Fibroblast of villous mesenchyme (primary cell): ENCODE measurements at regions not wholly inside any gene's neighbourhood (a gene's known extent, or its start where the extent isn't known, plus 50 kb on each side); places are given as distances from the start of the nearest gene placed in this dataset.

Experiments
- DNase-seq: peaks from one replicate; pipeline ENCODE4 v3.0.0-alpha.2; 2010; ENCODE audit warnings: low read depth
- H3K4me3 ChIP-seq: 2 replicates; pipeline ENCODE4 v1.5.1; 2011; ENCODE audit warnings: low read depth, mild to moderate bottlenecking, low read length
- CTCF ChIP-seq: IDR thresholded peaks from 2 replicates; pipeline ENCODE4 v1.5.1; 2012; ENCODE audit warnings: low read depth, mild to moderate bottlenecking, low read length; ENCODE audit not compliant: insufficient read depth

- TF ChIP-seq CTCF = no peak
- no peak for DNase-seq
- H3K4me3 ChIP-seq = no peak overlapping the region
These were observed 147.4 kb upstream of the LDB2 start for GRCh38 chr4:17045866-17046265.

GRCh38 chr4:17038510-17039176 lies 140.2 kb upstream of the LDB2 start:
- no peak overlapping the region for H3K4me3 ChIP-seq
- no peak for DNase-seq
- TF ChIP-seq CTCF = no peak

GRCh38 chr4:17033768-17034181 lies 135.3 kb upstream of the LDB2 start:
- no peak for TF ChIP-seq CTCF
- DNase-seq = peak; percentile 14
- H3K4me3 ChIP-seq = no peak overlapping the region

GRCh38 chr4:17033025-17033767 lies 134.8 kb upstream of the LDB2 start:
- no peak for DNase-seq
- TF ChIP-seq CTCF = no peak
- no peak overlapping the region for H3K4me3 ChIP-seq

GRCh38 chr4:17030543-17030942 lies 132.1 kb upstream of the LDB2 start:
- no peak overlapping the region for H3K4me3 ChIP-seq
- DNase-seq = peak; percentile 74
- TF ChIP-seq CTCF = no peak

- TF ChIP-seq CTCF = no peak
- DNase-seq = no peak
- no peak overlapping the region for H3K4me3 ChIP-seq
These were observed 131.5 kb upstream of the LDB2 start for GRCh38 chr4:17029964-17030363.
